ENCODE measurements at regions not wholly inside any gene's neighbourhood (a gene's known extent, or its start where the extent isn't known, plus 50 kb on each side); places are given as distances from the start of the nearest gene placed in this dataset.

- H3K36me3 Mint-ChIP-seq = no peaks in the 10 kb centered on the region
These were observed 466.5 kb upstream of the ATXN7L3B start for GRCh38 chr12:74071182-74071581.

DNA sequence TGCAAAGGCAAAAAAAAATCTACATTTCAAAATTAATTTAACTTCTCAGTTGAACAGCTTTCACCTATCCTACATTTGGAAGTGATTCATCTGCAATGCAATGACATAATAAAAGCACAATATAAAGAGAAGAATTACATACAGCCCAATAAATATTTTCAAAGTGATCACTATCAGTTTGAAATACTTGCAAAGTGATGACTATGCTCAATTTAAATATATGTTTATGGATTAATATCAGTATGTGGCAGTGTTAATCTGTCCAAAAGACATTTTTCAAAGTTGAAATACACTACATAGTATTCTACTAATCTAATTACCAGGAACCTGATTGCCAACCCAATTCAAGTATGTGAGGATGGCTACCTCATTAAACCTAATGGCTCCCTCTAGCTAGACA lies 460.7 kb upstream of the ATXN7L3B start:
- intact Hi-C loops (cut with micrococcal nuclease) = no loop called here
- TF ChIP-seq CTCF (IDR thresholded peaks at IDR 0.05) = no peak
- no peaks in the 10 kb centered on the region for H3K4me1 ChIP-seq (ENCODE audit: control insufficient read depth, insufficient read depth, low read length)
- Mint-ChIP-seq H3K27me3 (ENCODE audit: low read depth in 2 of 2) (no peaks in the 10 kb centered on the region), H3K4me1 (no peaks in the 10 kb centered on the region), H3K9me3 (peaks cover 3 to 6% of the 10 kb centered on the region in 2 donors), H3K36me3 (no peaks in the 10 kb centered on the region), H3K4me3 (no peak overlapping the region), H3K27ac (no peak overlapping the region)
- ATAC-seq (no peak), DNase-seq (no peak)
- no peak overlapping the region for H3K4me3 ChIP-seq (ENCODE audit: low read length)
- no peaks in the 10 kb centered on the region for H3K27me3 ChIP-seq (ENCODE audit: control insufficient read depth, insufficient read depth, low read length)
- no peak overlapping the region for H3K27ac ChIP-seq (ENCODE audit: low read length)
- no peaks in the 10 kb centered on the region for H3K36me3 ChIP-seq (ENCODE audit: control insufficient read depth, insufficient read depth, low read length)
- H3K9me3 ChIP-seq (ENCODE audit: control insufficient read depth, insufficient read depth, low read length) = no peaks in the 10 kb centered on the region

More at GRCh38 chr12:74071182-74071581, 466.5 kb upstream of the ATXN7L3B start:
- DNase-seq = no peak
- Histone ChIP-seq H3K27me3 (ENCODE audit: control insufficient read depth, insufficient read depth, low read length) (no peaks in the 10 kb centered on the region), H3K27ac (ENCODE audit: low read length) (no peak overlapping the region), H3K4me3 (ENCODE audit: low read length) (no peak overlapping the region), H3K36me3 (ENCODE audit: control insufficient read depth, insufficient read depth, low read length) (no peaks in the 10 kb centered on the region), H3K9me3 (ENCODE audit: control insufficient read depth, insufficient read depth, low read length) (peaks cover 3% of the 10 kb centered on the region), H3K4me1 (ENCODE audit: control insufficient read depth, insufficient read depth, low read length) (no peaks in the 10 kb centered on the region)
- intact Hi-C loops (cut with micrococcal nuclease) = no loop called here
- WGBS (ENCODE audit: insufficient coverage) = 88% methylated on average over 3 of the region's 3 CpGs
- H3K27me3 Mint-ChIP-seq (ENCODE audit: low read depth in 2 of 2) = no peaks in the 10 kb centered on the region
- H3K4me1 Mint-ChIP-seq = no peaks in the 10 kb centered on the region
- ATAC-seq = no peak
- no peak overlapping the region for H3K4me3 Mint-ChIP-seq
- no peak for TF ChIP-seq CTCF (IDR thresholded peaks at IDR 0.05)
- H3K9me3 Mint-ChIP-seq = peaks cover 19 to 20% of the 10 kb centered on the region in 2 donors
- no peak overlapping the region for H3K27ac Mint-ChIP-seq

DNA sequence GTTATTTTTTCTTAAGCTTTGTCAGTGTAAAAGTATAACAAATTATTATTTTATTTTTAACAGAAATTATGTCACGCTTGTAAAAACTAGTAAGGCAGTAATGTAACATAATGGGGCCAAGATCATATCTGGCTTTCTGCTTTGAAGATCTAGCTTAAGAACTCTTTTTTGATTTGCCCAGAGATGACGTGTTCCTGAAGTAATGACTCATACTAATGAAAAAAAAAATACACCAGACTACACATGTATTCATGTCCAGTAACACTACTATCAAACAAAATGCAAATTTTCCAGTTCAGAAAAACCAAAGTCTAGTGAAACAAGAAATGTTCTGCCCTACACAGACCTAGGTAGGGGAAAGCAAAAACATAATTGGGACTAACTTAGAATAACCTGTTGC lies 432.2 kb upstream of the ATXN7L3B start:
- Mint-ChIP-seq H3K9me3 (peaks cover 0 to 3% of the 10 kb centered on the region in 2 donors), H3K4me1 (no peaks in the 10 kb centered on the region), H3K27ac (no peak overlapping the region), H3K36me3 (no peaks in the 10 kb centered on the region), H3K27me3 (ENCODE audit: low read depth in 2 of 2) (no peaks in the 10 kb centered on the region), H3K4me3 (no peak overlapping the region)
- intact Hi-C loops (cut with micrococcal nuclease) = no loop called here
- DNase-seq (no peak), ATAC-seq (no peak)
- Histone ChIP-seq H3K36me3 (ENCODE audit: control insufficient read depth, insufficient read depth, low read length) (no peaks in the 10 kb centered on the region), H3K27me3 (ENCODE audit: control insufficient read depth, insufficient read depth, low read length) (no peaks in the 10 kb centered on the region), H3K4me1 (ENCODE audit: control insufficient read depth, insufficient read depth, low read length) (no peaks in the 10 kb centered on the region), H3K4me3 (ENCODE audit: low read length) (no peak overlapping the region), H3K9me3 (ENCODE audit: control insufficient read depth, insufficient read depth, low read length) (no peaks in the 10 kb centered on the region), H3K27ac (ENCODE audit: low read length) (no peak overlapping the region)
- no peak for TF ChIP-seq CTCF (IDR thresholded peaks at IDR 0.05)
- 75% methylated on average over 1 of the region's 2 CpGs for WGBS (ENCODE audit: insufficient coverage)

DNA sequence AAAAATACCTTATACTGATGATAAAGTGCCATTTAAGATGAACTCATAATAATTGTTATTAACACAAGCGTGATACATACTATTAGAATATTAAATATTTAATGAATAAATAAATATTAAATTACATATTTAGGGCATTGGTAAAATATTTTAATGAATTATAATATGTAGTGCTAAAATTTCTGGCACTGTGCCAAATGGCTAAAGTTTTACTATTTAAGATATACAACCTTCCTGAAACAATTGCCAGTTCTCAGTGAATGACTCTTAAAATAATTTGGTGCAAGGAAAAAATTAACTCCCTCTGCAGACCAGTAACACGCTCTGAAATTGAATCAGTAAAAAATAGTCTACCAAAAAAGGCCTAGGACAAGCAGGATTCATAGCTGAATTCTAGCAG lies 428.9 kb upstream of the ATXN7L3B start:
- Histone ChIP-seq H3K9me3 (ENCODE audit: control insufficient read depth, insufficient read depth, low read length) (no peaks in the 10 kb centered on the region), H3K4me3 (ENCODE audit: low read length) (no peak overlapping the region), H3K36me3 (ENCODE audit: control insufficient read depth, insufficient read depth, low read length) (no peaks in the 10 kb centered on the region), H3K4me1 (ENCODE audit: control insufficient read depth, insufficient read depth, low read length) (no peaks in the 10 kb centered on the region), H3K27me3 (ENCODE audit: control insufficient read depth, insufficient read depth, low read length) (no peaks in the 10 kb centered on the region), H3K27ac (ENCODE audit: low read length) (no peak overlapping the region)
- Mint-ChIP-seq H3K36me3 (no peaks in the 10 kb centered on the region), H3K9me3 (peaks cover 0 to 1% of the 10 kb centered on the region in 2 donors), H3K27me3 (ENCODE audit: low read depth in 2 of 2) (no peaks in the 10 kb centered on the region), H3K27ac (no peak overlapping the region), H3K4me1 (no peaks in the 10 kb centered on the region), H3K4me3 (no peak overlapping the region)
- no peak for TF ChIP-seq CTCF (IDR thresholded peaks at IDR 0.05)
- no peak for ATAC-seq
- intact Hi-C loops (cut with micrococcal nuclease) = no loop called here
- DNase-seq = no peak
- 80% methylated on average over 1 of the region's 2 CpGs for WGBS (ENCODE audit: insufficient coverage)

Data from natural killer cell (primary cell).